ENCODE measurements at regions not wholly inside any gene's neighbourhood (a gene's known extent, or its start where the extent isn't known, plus 50 kb on each side); places are given as distances from the start of the nearest gene placed in this dataset.
A peak's percentile ranks its signal among the peaks of the same experiment; 100 is the strongest.

- Mint-ChIP-seq H3K4me3 (no peak overlapping the region), H3K4me1 (ENCODE audit: low read depth) (0 out of 2 replicates have a peak, but pooled peaks cover 6% of the 10 kb centered on the region), H3K9me3 (peaks cover 10% of the 10 kb centered on the region), H3K27ac (no peak overlapping the region), H3K36me3 (ENCODE audit: low read depth) (no peaks in the 10 kb centered on the region), H3K27me3 (ENCODE audit: insufficient read depth) (no peaks in the 10 kb centered on the region)
- DNase-seq, result no peak
- no peak for TF ChIP-seq CTCF (IDR thresholded peaks at IDR 0.05)
These were observed 1312.6 kb upstream of the CHAC2 start for GRCh38 chr2:52454962-52455361.

GRCh38 chr2:52452201-52452600 lies 1315.4 kb upstream of the CHAC2 start:
- Mint-ChIP-seq H3K4me3 (no peak overlapping the region), H3K4me1 (ENCODE audit: low read depth) (0 out of 2 replicates have a peak, but pooled peaks cover 6% of the 10 kb centered on the region), H3K36me3 (ENCODE audit: low read depth) (no peaks in the 10 kb centered on the region), H3K27me3 (ENCODE audit: insufficient read depth) (no peaks in the 10 kb centered on the region; the same call in 1 of the 2 replicates), H3K9me3 (peaks cover 4% of the 10 kb centered on the region; the same call in 1 of the 2 replicates), H3K27ac (no peak overlapping the region)
- no peak for TF ChIP-seq CTCF (IDR thresholded peaks at IDR 0.05)
- DNase-seq, result no peak

GRCh38 chr2:52445686-52446085 lies 1321.9 kb upstream of the CHAC2 start:
- TF ChIP-seq CTCF (IDR thresholded peaks at IDR 0.05), result no peak
- Mint-ChIP-seq H3K4me3 (no peak overlapping the region), H3K9me3 (no peaks in the 10 kb centered on the region), H3K4me1 (ENCODE audit: low read depth) (no peaks in the 10 kb centered on the region; the same call in 1 of the 2 replicates), H3K27ac (no peak overlapping the region), H3K27me3 (ENCODE audit: insufficient read depth) (peaks cover 4% of the 10 kb centered on the region), H3K36me3 (ENCODE audit: low read depth) (no peaks in the 10 kb centered on the region)
- no peak for DNase-seq

- H3K27me3 Mint-ChIP-seq (ENCODE audit: insufficient read depth), result peaks cover 4% of the 10 kb centered on the region
- H3K9me3 Mint-ChIP-seq, result no peaks in the 10 kb centered on the region
- H3K36me3 Mint-ChIP-seq (ENCODE audit: low read depth), result no peaks in the 10 kb centered on the region
- no peak overlapping the region for H3K27ac Mint-ChIP-seq
- DNase-seq, result no peak
- H3K4me1 Mint-ChIP-seq (ENCODE audit: low read depth), result peaks cover 11% of the 10 kb centered on the region; the same call in 1 of the 2 replicates
- TF ChIP-seq CTCF (IDR thresholded peaks at IDR 0.05), result no peak
- H3K4me3 Mint-ChIP-seq, result peak overlapping the region; percentile 64; the same call in 1 of the 2 replicates
These were observed 1336.2 kb upstream of the CHAC2 start for GRCh38 chr2:52431352-52431760.

- Mint-ChIP-seq H3K9me3 (no peaks in the 10 kb centered on the region), H3K27me3 (ENCODE audit: insufficient read depth) (peaks cover 4% of the 10 kb centered on the region), H3K4me3 (no peak overlapping the region), H3K4me1 (ENCODE audit: low read depth) (peaks cover 11% of the 10 kb centered on the region; the same call in 1 of the 2 replicates), H3K27ac (no peak overlapping the region), H3K36me3 (ENCODE audit: low read depth) (no peaks in the 10 kb centered on the region)
- TF ChIP-seq CTCF (IDR thresholded peaks at IDR 0.05), result no peak
- DNase-seq, result no peak
These were observed 1337.9 kb upstream of the CHAC2 start for GRCh38 chr2:52429740-52430139.

GRCh38 chr2:52429171-52429570 lies 1338.4 kb upstream of the CHAC2 start:
- no peak for TF ChIP-seq CTCF (IDR thresholded peaks at IDR 0.05)
- DNase-seq, result no peak
- Mint-ChIP-seq H3K4me1 (ENCODE audit: low read depth) (peaks cover 11% of the 10 kb centered on the region; the same call in 1 of the 2 replicates), H3K27ac (no peak overlapping the region), H3K27me3 (ENCODE audit: insufficient read depth) (peaks cover 4% of the 10 kb centered on the region), H3K9me3 (no peaks in the 10 kb centered on the region), H3K4me3 (no peak overlapping the region), H3K36me3 (ENCODE audit: low read depth) (no peaks in the 10 kb centered on the region)

Measured in HFFc6 (cell line).